GM12874 (cell line): ENCODE measurements at regions not wholly inside any gene's neighbourhood (a gene's known extent, or its start where the extent isn't known, plus 50 kb on each side); places are given as distances from the start of the nearest gene placed in this dataset.

Source experiments
- CTCF ChIP-seq: IDR thresholded peaks from 2 replicates; pipeline ENCODE4 v1.5.1; 2011; ENCODE audit warnings: low read depth, mild to moderate bottlenecking, control low read depth, low read length, moderate library complexity; ENCODE audit not compliant: insufficient read depth

GRCh38 chr4:71266090-71266794, 72.6 kb upstream of the SLC4A4 start:
- no peak for TF ChIP-seq CTCF

- TF ChIP-seq CTCF, result no peak
These were observed 71.6 kb upstream of the SLC4A4 start for GRCh38 chr4:71267244-71267643.

GRCh38 chr4:71268166-71268565, 70.7 kb upstream of the SLC4A4 start:
- no peak for TF ChIP-seq CTCF

- no peak for TF ChIP-seq CTCF
These were observed 69.6 kb upstream of the SLC4A4 start for GRCh38 chr4:71269233-71269632.

GRCh38 chr4:71270901-71271300, 67.9 kb upstream of the SLC4A4 start:
- TF ChIP-seq CTCF, result peak; percentile 45

- TF ChIP-seq CTCF, result no peak
These were observed 65.8 kb upstream of the SLC4A4 start for GRCh38 chr4:71272976-71273375.

GRCh38 chr4:71275004-71275403, 63.8 kb upstream of the SLC4A4 start:
- no peak for TF ChIP-seq CTCF
